ENCODE measurements at regions not wholly inside any gene's neighbourhood (a gene's known extent, or its start where the extent isn't known, plus 50 kb on each side); places are given as distances from the start of the nearest gene placed in this dataset.

DNA sequence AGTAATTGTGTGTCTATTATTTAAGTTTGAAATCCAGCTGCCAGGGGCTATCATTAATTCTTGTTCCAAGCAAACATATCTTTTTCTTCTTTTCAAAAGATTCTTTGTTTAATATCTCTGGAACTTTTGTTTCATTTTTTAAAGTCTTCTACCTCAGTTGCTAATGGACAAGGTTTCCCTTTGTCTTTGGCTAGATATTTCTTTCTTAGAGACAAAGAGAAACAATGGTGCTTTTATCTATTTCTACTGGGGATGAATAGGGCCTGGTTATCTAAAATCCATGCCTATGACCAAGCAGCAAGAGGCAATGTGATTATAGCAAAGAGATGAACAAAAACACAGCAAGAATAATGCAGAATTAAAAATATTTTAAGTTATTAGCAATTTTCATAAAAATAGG lies 661.3 kb upstream of the KLF12 start:
- no peak for DNase-seq (ENCODE audit: insufficient read length)
- FAIRE-seq: no peak
- TF ChIP-seq POLR2A (IDR thresholded peaks at IDR 0.05; ENCODE audit: low read depth, low read length) (no peak), POLR2AphosphoS5 (IDR thresholded peaks at IDR 0.05; ENCODE audit: low read depth, low read length) (no peak), TAF1 (IDR thresholded peaks at IDR 0.05; ENCODE audit: borderline replicate concordance, low read depth, low read length) (no peak)

DNA sequence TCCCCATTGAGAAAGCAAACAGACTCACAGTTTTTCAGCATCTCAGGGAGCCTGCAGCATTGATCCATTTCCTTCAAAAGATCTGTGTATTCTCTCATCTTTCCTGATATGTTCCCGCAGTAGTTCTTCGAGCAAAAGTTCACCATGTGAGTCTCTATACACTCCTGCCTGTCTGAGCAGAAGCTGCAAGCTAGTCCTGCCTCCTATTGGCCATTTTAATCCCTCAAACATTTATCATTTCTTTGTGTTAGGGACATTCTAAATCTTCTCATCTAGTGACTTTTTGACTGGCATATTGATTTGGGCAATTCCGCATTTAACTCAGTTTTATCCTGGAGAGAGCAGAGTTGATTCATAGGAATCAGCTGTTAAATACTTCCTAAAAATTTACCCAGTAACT lies 660.4 kb upstream of the KLF12 start:
- TF ChIP-seq POLR2A (IDR thresholded peaks at IDR 0.05; ENCODE audit: low read depth, low read length): no peak
- no peak for TF ChIP-seq TAF1 (IDR thresholded peaks at IDR 0.05; ENCODE audit: borderline replicate concordance, low read depth, low read length)
- no peak for TF ChIP-seq POLR2AphosphoS5 (IDR thresholded peaks at IDR 0.05; ENCODE audit: low read depth, low read length)
- FAIRE-seq: no peak
- no peak for DNase-seq (ENCODE audit: insufficient read length)

DNA sequence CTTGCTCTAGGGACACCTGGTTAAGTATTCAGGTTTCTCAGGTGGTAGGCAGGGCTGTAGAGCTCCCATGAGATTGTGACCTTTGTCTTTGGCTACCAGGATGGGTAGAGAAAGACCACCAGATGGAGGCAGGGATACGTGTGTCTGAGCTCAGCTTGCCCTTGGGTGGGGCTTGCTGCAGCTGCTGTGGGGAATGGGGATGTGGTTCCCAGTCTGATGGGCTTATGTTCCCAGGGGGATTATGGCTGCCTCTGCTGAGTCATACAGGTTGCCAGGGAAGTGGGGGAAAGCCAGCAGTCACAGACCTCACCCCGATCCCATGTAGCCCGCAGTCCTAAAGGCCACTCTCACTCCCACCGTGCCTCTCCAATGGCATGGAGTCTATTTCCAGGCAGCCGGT lies 659.9 kb upstream of the KLF12 start:
- FAIRE-seq: no peak
- no peak for DNase-seq (ENCODE audit: insufficient read length)
- no peak for TF ChIP-seq POLR2A (IDR thresholded peaks at IDR 0.05; ENCODE audit: low read depth, low read length)
- no peak for TF ChIP-seq TAF1 (IDR thresholded peaks at IDR 0.05; ENCODE audit: borderline replicate concordance, low read depth, low read length)
- TF ChIP-seq POLR2AphosphoS5 (IDR thresholded peaks at IDR 0.05; ENCODE audit: low read depth, low read length): no peak

DNA sequence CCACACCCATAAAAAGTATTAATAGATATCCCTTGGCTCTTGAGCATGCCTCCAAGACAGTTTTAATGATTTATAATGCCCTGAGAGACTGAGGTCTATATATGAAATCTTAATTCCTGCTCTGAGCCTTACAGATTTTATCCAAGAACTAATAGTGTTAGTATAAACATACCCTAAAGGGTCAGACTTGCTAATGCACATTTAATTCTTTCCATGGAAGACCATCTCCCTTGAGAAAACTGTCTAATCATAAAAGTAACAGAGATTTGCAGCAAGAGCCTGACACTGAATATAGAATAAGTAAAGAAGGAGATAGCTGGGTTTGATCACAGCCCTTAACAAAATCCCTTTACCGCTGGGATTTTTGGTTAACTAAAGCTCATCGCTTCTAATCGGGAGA lies 650.8 kb upstream of the KLF12 start:
- DNase-seq (ENCODE audit: insufficient read length) (no peak), FAIRE-seq (no peak)
- TF ChIP-seq POLR2A (IDR thresholded peaks at IDR 0.05; ENCODE audit: low read depth, low read length): no peak
- TF ChIP-seq POLR2AphosphoS5 (IDR thresholded peaks at IDR 0.05; ENCODE audit: low read depth, low read length): no peak
- no peak for TF ChIP-seq TAF1 (IDR thresholded peaks at IDR 0.05; ENCODE audit: borderline replicate concordance, low read depth, low read length)

DNA sequence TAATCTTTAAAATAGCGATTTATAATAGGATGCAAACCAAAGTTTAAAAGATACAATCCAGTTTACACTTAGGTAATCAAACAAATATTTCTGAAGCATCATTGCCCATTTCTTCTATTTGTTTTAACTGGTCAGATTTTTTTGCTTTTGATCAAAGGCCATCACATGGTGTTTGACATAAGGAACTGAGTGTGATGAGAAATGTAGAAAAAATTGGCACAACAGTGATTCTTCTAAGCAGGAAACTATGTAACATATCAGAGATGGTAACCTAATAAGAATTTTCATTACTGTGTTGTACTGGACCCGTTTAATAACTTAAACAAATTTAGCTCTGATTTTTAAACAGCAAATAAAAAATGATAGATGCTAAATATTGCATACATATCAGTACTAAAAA lies 644.7 kb upstream of the KLF12 start:
- no peak for DNase-seq (ENCODE audit: insufficient read length)
- FAIRE-seq: no peak
- TF ChIP-seq TAF1 (IDR thresholded peaks at IDR 0.05; ENCODE audit: borderline replicate concordance, low read depth, low read length) (no peak), POLR2AphosphoS5 (IDR thresholded peaks at IDR 0.05; ENCODE audit: low read depth, low read length) (no peak), POLR2A (IDR thresholded peaks at IDR 0.05; ENCODE audit: low read depth, low read length) (no peak)

DNA sequence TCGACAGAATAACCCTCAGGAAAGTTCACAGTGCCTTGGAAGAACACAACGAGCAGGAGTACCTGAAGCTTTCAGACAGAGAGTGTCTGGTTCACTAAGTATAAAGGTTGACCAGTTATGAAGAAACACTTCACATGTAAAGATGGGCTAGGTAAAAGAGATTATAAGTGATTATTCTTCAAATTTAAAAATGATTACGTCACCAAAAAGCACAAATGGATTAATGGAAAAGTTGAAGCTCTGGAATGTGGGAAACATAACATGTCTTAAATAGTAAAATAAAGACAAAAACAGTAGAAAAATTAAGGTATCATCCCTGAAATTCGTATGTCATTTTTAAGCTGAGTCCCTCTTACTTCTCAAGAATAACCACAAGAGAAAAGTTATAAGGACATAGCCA lies 643.9 kb upstream of the KLF12 start:
- no peak for DNase-seq (ENCODE audit: insufficient read length)
- no peak for FAIRE-seq
- TF ChIP-seq POLR2AphosphoS5 (IDR thresholded peaks at IDR 0.05; ENCODE audit: low read depth, low read length) (no peak), TAF1 (IDR thresholded peaks at IDR 0.05; ENCODE audit: borderline replicate concordance, low read depth, low read length) (no peak), POLR2A (IDR thresholded peaks at IDR 0.05; ENCODE audit: low read depth, low read length) (no peak)

DNA sequence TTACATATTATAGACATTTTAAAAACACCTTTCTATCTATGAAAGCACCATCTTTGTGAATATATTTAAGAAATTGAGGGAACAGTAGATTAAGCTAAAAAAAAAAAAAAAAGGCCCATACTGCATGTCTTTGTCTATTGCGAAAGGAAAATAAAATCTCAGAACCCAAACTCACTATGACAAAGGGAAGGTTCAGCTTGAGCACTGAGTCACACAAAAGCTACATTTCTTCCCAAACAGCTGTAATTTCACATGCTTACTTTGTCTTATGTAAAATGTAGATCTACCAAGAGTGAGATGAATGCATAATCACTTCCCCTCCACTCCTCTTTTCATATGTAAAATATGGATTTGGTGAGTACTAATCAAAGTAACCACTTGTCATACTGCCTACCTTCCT lies 640.1 kb upstream of the KLF12 start:
- DNase-seq (ENCODE audit: insufficient read length) (no peak), FAIRE-seq (no peak)
- TF ChIP-seq TAF1 (IDR thresholded peaks at IDR 0.05; ENCODE audit: borderline replicate concordance, low read depth, low read length) (no peak), POLR2A (IDR thresholded peaks at IDR 0.05; ENCODE audit: low read depth, low read length) (no peak), POLR2AphosphoS5 (IDR thresholded peaks at IDR 0.05; ENCODE audit: low read depth, low read length) (no peak)

DNA sequence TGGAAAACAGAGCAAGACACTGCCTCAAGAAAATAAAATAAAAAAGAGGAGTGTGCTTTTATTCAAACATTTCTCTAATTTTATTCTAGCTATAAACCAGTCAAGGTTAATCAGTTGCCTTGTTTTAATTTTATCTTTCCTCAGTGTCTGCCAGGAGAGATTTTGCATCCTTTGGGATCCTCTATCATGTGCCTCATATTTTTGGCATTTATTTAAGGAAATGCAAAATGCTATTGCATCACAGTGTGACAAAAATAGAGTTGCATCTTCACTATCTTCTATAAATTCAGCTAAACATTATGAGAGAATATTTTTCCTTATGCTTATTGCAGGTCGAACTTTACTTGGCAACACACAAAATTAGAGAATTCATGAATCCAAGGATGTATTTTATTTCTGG lies 639.0 kb upstream of the KLF12 start:
- DNase-seq (ENCODE audit: insufficient read length) (no peak), FAIRE-seq (no peak)
- TF ChIP-seq POLR2A (IDR thresholded peaks at IDR 0.05; ENCODE audit: low read depth, low read length) (no peak), POLR2AphosphoS5 (IDR thresholded peaks at IDR 0.05; ENCODE audit: low read depth, low read length) (no peak), TAF1 (IDR thresholded peaks at IDR 0.05; ENCODE audit: borderline replicate concordance, low read depth, low read length) (no peak)

DNA sequence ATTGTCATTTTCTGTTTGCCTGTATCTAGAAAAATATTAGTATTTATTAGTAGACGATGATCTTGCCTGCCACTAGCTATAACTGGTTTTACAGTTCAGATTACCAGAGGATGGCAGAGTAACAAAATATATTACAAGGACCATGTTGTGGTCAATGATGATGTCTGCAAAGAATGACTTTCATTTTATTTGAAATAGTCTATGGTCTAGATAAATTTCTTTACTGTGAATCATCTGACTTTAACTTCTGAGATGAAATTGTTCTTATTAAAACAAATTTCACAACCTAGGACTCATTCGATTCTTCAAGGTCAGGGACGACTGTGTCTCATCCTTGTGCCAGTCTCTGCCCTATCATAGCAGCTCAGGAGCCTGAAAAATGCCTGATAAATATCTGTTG lies 637.8 kb upstream of the KLF12 start:
- TF ChIP-seq TAF1 (IDR thresholded peaks at IDR 0.05; ENCODE audit: borderline replicate concordance, low read depth, low read length): no peak
- no peak for TF ChIP-seq POLR2A (IDR thresholded peaks at IDR 0.05; ENCODE audit: low read depth, low read length)
- no peak for TF ChIP-seq POLR2AphosphoS5 (IDR thresholded peaks at IDR 0.05; ENCODE audit: low read depth, low read length)
- FAIRE-seq (no peak), DNase-seq (ENCODE audit: insufficient read length) (no peak)

DNA sequence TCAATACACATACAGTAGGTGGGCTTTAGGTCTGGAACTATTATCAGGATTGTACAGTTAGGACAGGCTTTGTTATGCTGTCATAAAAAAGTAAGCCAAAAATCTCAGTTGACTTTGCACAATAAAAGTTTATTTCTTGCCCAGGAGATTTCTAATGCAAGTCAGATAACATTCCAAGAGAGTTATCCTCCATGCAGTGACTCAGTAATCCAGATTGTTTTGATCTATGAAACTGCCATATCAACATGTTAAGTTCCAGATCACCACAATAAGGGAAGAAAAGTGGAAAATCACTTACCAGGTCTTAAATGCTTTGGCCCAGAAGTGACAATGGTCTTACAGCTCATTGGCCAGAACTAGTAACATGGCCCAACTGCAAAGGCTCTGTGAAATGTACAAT lies 636.2 kb upstream of the KLF12 start:
- FAIRE-seq: no peak
- DNase-seq (ENCODE audit: insufficient read length): no peak
- no peak for TF ChIP-seq TAF1 (IDR thresholded peaks at IDR 0.05; ENCODE audit: borderline replicate concordance, low read depth, low read length)
- no peak for TF ChIP-seq POLR2AphosphoS5 (IDR thresholded peaks at IDR 0.05; ENCODE audit: low read depth, low read length)
- no peak for TF ChIP-seq POLR2A (IDR thresholded peaks at IDR 0.05; ENCODE audit: low read depth, low read length)

DNA sequence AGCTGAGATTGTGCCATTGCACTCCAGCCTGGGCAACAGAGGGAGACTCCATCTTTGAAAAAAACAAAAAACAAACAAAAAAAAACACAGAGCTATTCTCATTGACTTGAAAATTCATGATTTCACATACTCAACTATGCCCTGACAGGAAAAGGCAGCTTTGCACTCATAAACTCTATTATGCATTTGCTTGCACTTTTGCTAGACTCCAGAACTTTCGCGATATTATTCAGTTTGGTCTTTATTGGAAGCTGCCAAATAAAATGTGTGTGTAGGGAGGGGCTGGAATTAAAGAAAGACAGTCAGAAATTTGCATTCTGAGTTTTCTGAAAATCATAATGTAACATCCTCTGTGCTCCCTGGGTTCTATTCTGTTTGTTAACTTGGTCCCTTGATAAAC lies 635.1 kb upstream of the KLF12 start:
- TF ChIP-seq POLR2A (IDR thresholded peaks at IDR 0.05; ENCODE audit: low read depth, low read length) (no peak), POLR2AphosphoS5 (IDR thresholded peaks at IDR 0.05; ENCODE audit: low read depth, low read length) (no peak), TAF1 (IDR thresholded peaks at IDR 0.05; ENCODE audit: borderline replicate concordance, low read depth, low read length) (no peak)
- FAIRE-seq (no peak), DNase-seq (ENCODE audit: insufficient read length) (no peak)

DNA sequence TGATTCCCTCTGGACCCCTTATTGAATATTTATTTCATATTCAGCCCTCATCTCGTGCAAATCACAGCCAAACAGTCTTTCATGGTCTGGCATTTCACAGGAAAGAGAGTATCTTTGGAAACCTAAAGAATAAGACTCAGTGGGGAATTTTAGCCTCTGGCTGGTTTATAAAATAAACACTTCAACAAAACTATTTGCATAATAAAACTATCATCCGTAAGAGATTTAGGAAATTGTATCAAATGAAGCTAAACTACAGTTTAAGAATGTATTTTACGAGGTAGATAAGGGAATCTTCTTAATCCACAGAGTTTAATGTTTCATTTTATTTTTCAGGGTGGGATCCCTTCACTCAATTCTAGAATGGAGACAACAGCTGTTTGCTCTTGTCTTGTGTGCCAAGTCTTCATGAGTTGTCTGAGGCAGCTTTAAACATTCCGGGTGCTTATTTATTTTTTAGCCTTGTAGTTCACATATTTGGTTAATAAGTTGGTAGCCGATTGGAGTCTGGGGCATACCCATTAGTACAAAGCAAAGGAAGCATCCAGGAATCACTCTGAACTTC lies 634.4 kb upstream of the KLF12 start:
- TF ChIP-seq POLR2AphosphoS5 (IDR thresholded peaks at IDR 0.05; ENCODE audit: low read depth, low read length) (no peak), TAF1 (IDR thresholded peaks at IDR 0.05; ENCODE audit: borderline replicate concordance, low read depth, low read length) (no peak), POLR2A (IDR thresholded peaks at IDR 0.05; ENCODE audit: low read depth, low read length) (no peak)
- FAIRE-seq: no peak
- DNase-seq (ENCODE audit: insufficient read length): no peak

DNA sequence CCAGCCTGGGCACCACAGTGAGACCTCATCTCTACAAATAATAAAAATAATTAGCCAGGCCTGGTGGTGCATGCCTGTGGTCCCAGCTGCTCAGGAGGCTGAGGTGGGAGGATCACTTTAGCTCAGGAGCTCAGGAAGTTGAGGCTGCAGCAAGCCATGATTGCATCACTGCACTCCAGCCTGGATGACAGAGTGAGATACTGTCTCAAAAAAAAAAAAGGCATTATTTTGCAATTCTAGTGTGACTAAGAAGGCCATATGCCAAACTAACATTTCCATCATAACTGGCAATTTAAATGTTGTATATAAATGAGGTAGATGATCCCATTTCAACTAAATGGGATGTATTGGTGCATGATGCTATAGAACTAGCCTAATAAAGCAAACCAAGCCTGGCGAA lies 632.8 kb upstream of the KLF12 start:
- TF ChIP-seq TAF1 (IDR thresholded peaks at IDR 0.05; ENCODE audit: borderline replicate concordance, low read depth, low read length) (no peak), POLR2A (IDR thresholded peaks at IDR 0.05; ENCODE audit: low read depth, low read length) (no peak), POLR2AphosphoS5 (IDR thresholded peaks at IDR 0.05; ENCODE audit: low read depth, low read length) (no peak)
- FAIRE-seq: no peak
- no peak for DNase-seq (ENCODE audit: insufficient read length)

Data from GM12892 (cell line).